Gastroesophageal sphincter (tissue), 4 donors: ENCODE measurements at regions not wholly inside any gene's neighbourhood (a gene's known extent, or its start where the extent isn't known, plus 50 kb on each side); places are given as distances from the start of the nearest gene placed in this dataset.

Experiments used
- ATAC-seq: fragments of 150-250 bp; one replicate; pipeline ENCODE4 v1.9.1; 2016; ENCODE audit warnings: mild to moderate bottlenecking, moderate library complexity
- H3K27ac ChIP-seq, 4 donors: fragments of 200-600 bp; sonication (generic) in 3 of 4; 1 replicate in 3 of 4; 2 replicates in 1 of 4; pipeline ENCODE4 v1.5.1; 2016 to 2019
- H3K27me3 ChIP-seq: fragments of 200-600 bp; sonication (generic); one replicate; pipeline ENCODE4 v1.5.1; 2019
- H3K36me3 ChIP-seq, 2 donors: fragments of 200-600 bp; sonication (generic); one replicate each; pipeline ENCODE4 v1.5.1; 2019; ENCODE audit warnings: control low read depth in 1 of 2
- H3K4me1 ChIP-seq, 3 donors: fragments of 200-600 bp; sonication (generic); 1 replicate in 2 of 3; 2 replicates in 1 of 3; pipeline ENCODE4 v1.5.1; 2016 to 2019; ENCODE audit warnings: control low read depth in 2 of 3
- H3K4me3 ChIP-seq, 2 donors: fragments of 200-600 bp; sonication (generic); one replicate each; pipeline ENCODE4 v1.5.1; 2019; ENCODE audit warnings: mild to moderate bottlenecking in 1 of 2, moderate library complexity in 1 of 2
- H3K9me3 ChIP-seq, 3 donors: fragments of 200-600 bp; sonication (generic); one replicate each; pipeline ENCODE4 v1.5.1; 2017 to 2019; ENCODE audit warnings: control low read depth in 2 of 3
- CTCF ChIP-seq, 4 experiments: fragments of 200-600 bp in 2 of 4; fragments of 450-650 bp in 2 of 4; sonication (generic) in 1 of 4; IDR thresholded peaks; one replicate each; pipeline ENCODE4 v1.5.1; 2017 to 2019; ENCODE audit warnings: antibody characterized with exemption in 4 of 4, mild to moderate bottlenecking in 2 of 4, moderate library complexity in 2 of 4
- EP300 ChIP-seq: sonication (generic); formaldehyde crosslinking; IDR thresholded peaks from one replicate; pipeline ENCODE4 v1.6.1; 2017; ENCODE audit warnings: antibody characterized with exemption, mild to moderate bottlenecking
- POLR2A ChIP-seq, 2 donors: fragments of 450-650 bp; IDR thresholded peaks; one replicate each; pipeline ENCODE4 v1.6.1; 2017; ENCODE audit warnings: antibody characterized with exemption in 2 of 2, mild to moderate bottlenecking in 2 of 2, moderate library complexity in 1 of 2
- POLR2AphosphoS5 ChIP-seq: sonication (generic); formaldehyde crosslinking; IDR thresholded peaks from one replicate; pipeline ENCODE4 v1.6.1; 2017; ENCODE audit warnings: antibody characterized with exemption
- WGBS, 2 donors: methylation state at CpG; one replicate each; pipeline ENCODE4 v1.1.5; 2018; ENCODE audit warnings: low coverage in 1 of 2; 5-methylcytosine and 5-hydroxymethylcytosine counted together

- Histone ChIP-seq H3K27me3 (no peaks in the 10 kb centered on the region), H3K9me3 (no peaks in the 10 kb centered on the region), H3K36me3 (no peaks in the 10 kb centered on the region), H3K4me1 (peaks cover 0 to 19% (median 6%) of the 10 kb centered on the region in 3 donors), H3K27ac (no peak overlapping the region), H3K4me3 (no peak overlapping the region)
- 57 to 83% methylated on average over 2 to 3 of the region's 5 CpGs for WGBS, 2 donors
- TF ChIP-seq POLR2A (IDR thresholded peaks at IDR 0.05): no peak
- ATAC-seq: no peak
Measured at GRCh38 chr6:40723967-40724366, 136.8 kb upstream of the LRFN2 start.

GRCh38 chr6:40722553-40723258 lies 135.5 kb upstream of the LRFN2 start:
- 44 to 93% methylated on average over 2 of the region's 3 CpGs for WGBS, 2 donors
- H3K36me3 ChIP-seq: no peaks in the 10 kb centered on the region
- no peak overlapping the region for H3K27ac ChIP-seq
- ATAC-seq: no peak
- H3K27me3 ChIP-seq: no peaks in the 10 kb centered on the region
- peaks cover 0 to 19% (median 6%) of the 10 kb centered on the region in 3 donors for H3K4me1 ChIP-seq
- H3K9me3 ChIP-seq: no peaks in the 10 kb centered on the region
- TF ChIP-seq EP300 (no peak), POLR2AphosphoS5 (no peak), POLR2A (IDR thresholded peaks at IDR 0.05) (no peak), CTCF (IDR thresholded peaks at IDR 0.05) (no peak)
- H3K4me3 ChIP-seq: no peak overlapping the region

GRCh38 chr6:40722091-40722490 lies 134.9 kb upstream of the LRFN2 start:
- peaks cover 0 to 19% (median 6%) of the 10 kb centered on the region in 3 donors for H3K4me1 ChIP-seq
- no peak for TF ChIP-seq POLR2A (IDR thresholded peaks at IDR 0.05)
- TF ChIP-seq EP300: no peak
- TF ChIP-seq CTCF (IDR thresholded peaks at IDR 0.05): no peak
- TF ChIP-seq POLR2AphosphoS5: no peak
- no peak overlapping the region for H3K4me3 ChIP-seq
- no peak for ATAC-seq
- H3K36me3 ChIP-seq: no peaks in the 10 kb centered on the region
- H3K27ac ChIP-seq: no peak overlapping the region
- no peaks in the 10 kb centered on the region for H3K27me3 ChIP-seq
- 82 to 100% methylated on average over 1 to 3 of the region's 4 CpGs for WGBS, 2 donors
- H3K9me3 ChIP-seq: peaks cover 0 to 4% (median 0%) of the 10 kb centered on the region in 3 donors

- H3K36me3 ChIP-seq: no peaks in the 10 kb centered on the region
- no peak for ATAC-seq
- no peak overlapping the region for H3K27ac ChIP-seq
- peaks cover 0 to 4% (median 0%) of the 10 kb centered on the region in 3 donors for H3K9me3 ChIP-seq
- no peak for TF ChIP-seq POLR2A (IDR thresholded peaks at IDR 0.05)
- no peaks in the 10 kb centered on the region for H3K27me3 ChIP-seq
- WGBS, 2 donors: 97% methylated on average over 4 to 6 of the region's 7 CpGs
- peaks cover 0 to 19% (median 6%) of the 10 kb centered on the region in 3 donors for H3K4me1 ChIP-seq
- no peak overlapping the region for H3K4me3 ChIP-seq
Measured at GRCh38 chr6:40721271-40721952, 134.2 kb upstream of the LRFN2 start.

GRCh38 chr6:40720375-40720748 lies 133.2 kb upstream of the LRFN2 start:
- H3K4me1 ChIP-seq: peaks cover 0 to 19% (median 6%) of the 10 kb centered on the region in 3 donors
- TF ChIP-seq POLR2A (IDR thresholded peaks at IDR 0.05) (no peak), POLR2AphosphoS5 (no peak), EP300 (no peak)
- WGBS, 2 donors: 50% methylated on average over 1 of the region's 2 CpGs; no CpG with 5 or more reads in 1 of the 2 donors
- H3K9me3 ChIP-seq: peaks cover 0 to 4% (median 0%) of the 10 kb centered on the region in 3 donors
- ATAC-seq: no peak
- H3K36me3 ChIP-seq: no peaks in the 10 kb centered on the region
- peak overlapping the region in 2 of 4 donors; percentile 19 to 25 for H3K27ac ChIP-seq
- no peak overlapping the region for H3K4me3 ChIP-seq
- no peaks in the 10 kb centered on the region for H3K27me3 ChIP-seq

GRCh38 chr6:40719671-40720374 lies 132.7 kb upstream of the LRFN2 start:
- Histone ChIP-seq H3K27me3 (no peaks in the 10 kb centered on the region), H3K9me3 (peaks cover 0 to 4% (median 0%) of the 10 kb centered on the region in 3 donors), H3K36me3 (no peaks in the 10 kb centered on the region), H3K4me3 (peak overlapping the region in 1 of 2 donors; percentile 20), H3K4me1 (peaks cover 0 to 19% (median 6%) of the 10 kb centered on the region in 3 donors), H3K27ac (peak overlapping the region in 2 of 4 donors; percentile 25 to 46)
- TF ChIP-seq EP300: no peak
- TF ChIP-seq POLR2AphosphoS5: no peak
- TF ChIP-seq POLR2A (IDR thresholded peaks at IDR 0.05): no peak
- TF ChIP-seq CTCF (IDR thresholded peaks at IDR 0.05): no peak
- 16% methylated on average over 3 of the region's 7 CpGs; no CpG with 5 or more reads in 1 of the 2 donors for WGBS, 2 donors
- peak; percentile 23 for ATAC-seq
